ENCODE measurements at regions not wholly inside any gene's neighbourhood (a gene's known extent, or its start where the extent isn't known, plus 50 kb on each side); places are given as distances from the start of the nearest gene placed in this dataset.
A peak's percentile ranks its signal among the peaks of the same experiment; 100 is the strongest.

DNA sequence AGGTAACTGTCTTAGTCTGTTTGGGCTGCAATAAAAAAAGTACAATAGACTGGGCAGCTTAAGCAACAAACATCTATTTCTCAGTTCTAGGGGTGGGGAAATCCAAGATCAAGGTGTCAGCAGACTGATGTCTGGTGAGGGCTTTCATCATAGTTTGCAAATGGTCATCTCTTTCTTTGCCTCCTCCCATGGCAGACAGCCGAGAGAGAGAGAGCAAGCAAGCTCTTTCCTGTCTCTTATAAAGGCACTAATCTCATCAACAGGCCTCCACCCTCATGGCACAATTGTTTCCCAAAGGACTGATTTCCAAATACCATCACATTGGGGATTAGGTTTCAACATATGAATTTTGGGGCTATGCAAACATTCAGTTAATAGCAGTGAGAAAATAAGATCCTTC, 445.6 kb upstream of the FLRT2 start:
- H3K36me3 ChIP-seq (ENCODE audit: control insufficient read depth in 1 of 2, insufficient read depth in 2 of 2, low read depth in 1 of 2, low read length in 2 of 2) = no peaks in the 10 kb centered on the region
- H2AFZ ChIP-seq (ENCODE audit: low read depth, low read length) = no peak overlapping the region
- no peak overlapping the region for H3K23ac ChIP-seq (ENCODE audit: low read length in 2 of 2)
- no peak overlapping the region for H2BK5ac ChIP-seq (ENCODE audit: low read depth, low read length, poor library complexity, severe bottlenecking)
- 56% methylated on average over 1 of the region's 1 CpG for WGBS
- H4K8ac ChIP-seq (ENCODE audit: low read length) = no peak overlapping the region
- H3K27ac ChIP-seq (ENCODE audit: low read length, poor library complexity, severe bottlenecking) = no peak overlapping the region
- H3K14ac ChIP-seq (ENCODE audit: low read length in 2 of 2) = no peak overlapping the region
- H2BK120ac ChIP-seq (ENCODE audit: low read depth, low read length) = no peak overlapping the region
- no peaks in the 10 kb centered on the region for H3K4me1 ChIP-seq (ENCODE audit: control insufficient read depth, insufficient read depth, low read depth, low read length)
- H2AK5ac ChIP-seq (ENCODE audit: low read length, severe bottlenecking) = peak overlapping the region; percentile 63
- no peak for DNase-seq
- no peak overlapping the region for H3K4me3 ChIP-seq (ENCODE audit: insufficient read depth in 1 of 2, low read depth in 1 of 2, low read length in 2 of 2)
- no peak overlapping the region for H3K18ac ChIP-seq (ENCODE audit: low read depth in 1 of 2, low read length in 2 of 2)
- H2BK15ac ChIP-seq (ENCODE audit: low read depth, poor library complexity, severe bottlenecking) = no peak overlapping the region
- no peak overlapping the region for H3K9ac ChIP-seq (ENCODE audit: low read length)
- H3K4me2 ChIP-seq (ENCODE audit: low read length, poor library complexity, severe bottlenecking) = no peak overlapping the region
- no peaks in the 10 kb centered on the region for H3K27me3 ChIP-seq (ENCODE audit: control insufficient read depth in 1 of 2, insufficient read depth in 1 of 2, low read length in 2 of 2)
- no peak overlapping the region for H3K4ac ChIP-seq (ENCODE audit: low read depth in 1 of 2, low read length in 2 of 2)
- no peak overlapping the region for H2BK12ac ChIP-seq (ENCODE audit: low read length in 2 of 2)
- H3K9me3 ChIP-seq (ENCODE audit: control insufficient read depth, low read length) = no peaks in the 10 kb centered on the region
- H3K79me1 ChIP-seq (replicated peaks; ENCODE audit: low read length, poor library complexity, severe bottlenecking) = no peaks in the 10 kb centered on the region
- H4K91ac ChIP-seq (ENCODE audit: low read length) = no peak overlapping the region

GRCh38 chr14:85085981-85086380, 444.0 kb upstream of the FLRT2 start:
- no peaks in the 10 kb centered on the region for H3K4me1 ChIP-seq (ENCODE audit: control insufficient read depth, insufficient read depth, low read depth, low read length)
- no peak overlapping the region for H2BK15ac ChIP-seq (ENCODE audit: low read depth, poor library complexity, severe bottlenecking)
- H2AFZ ChIP-seq (ENCODE audit: low read depth, low read length) = no peak overlapping the region
- no peak overlapping the region for H3K23ac ChIP-seq (ENCODE audit: low read length in 2 of 2)
- no peak overlapping the region for H4K91ac ChIP-seq (ENCODE audit: low read length)
- no peak overlapping the region for H2BK12ac ChIP-seq (ENCODE audit: low read length in 2 of 2)
- H3K4me3 ChIP-seq (ENCODE audit: insufficient read depth in 1 of 2, low read depth in 1 of 2, low read length in 2 of 2) = no peak overlapping the region
- H3K9ac ChIP-seq (ENCODE audit: low read length) = no peak overlapping the region
- no peaks in the 10 kb centered on the region for H3K36me3 ChIP-seq (ENCODE audit: control insufficient read depth in 1 of 2, insufficient read depth in 2 of 2, low read depth in 1 of 2, low read length in 2 of 2)
- H3K4ac ChIP-seq (ENCODE audit: low read depth in 1 of 2, low read length in 2 of 2) = no peak overlapping the region
- no peak overlapping the region for H3K4me2 ChIP-seq (ENCODE audit: low read length, poor library complexity, severe bottlenecking)
- H2BK5ac ChIP-seq (ENCODE audit: low read depth, low read length, poor library complexity, severe bottlenecking) = peak overlapping the region; percentile 3
- peak overlapping the region; percentile 84 for H3K27ac ChIP-seq (ENCODE audit: low read length, poor library complexity, severe bottlenecking)
- no peaks in the 10 kb centered on the region for H3K9me3 ChIP-seq (ENCODE audit: control insufficient read depth, low read length)
- H3K18ac ChIP-seq (ENCODE audit: low read depth in 1 of 2, low read length in 2 of 2) = no peak overlapping the region
- no peak overlapping the region for H2BK120ac ChIP-seq (ENCODE audit: low read depth, low read length)
- no peaks in the 10 kb centered on the region for H3K79me1 ChIP-seq (replicated peaks; ENCODE audit: low read length, poor library complexity, severe bottlenecking)
- no peak overlapping the region for H4K8ac ChIP-seq (ENCODE audit: low read length)
- H3K14ac ChIP-seq (ENCODE audit: low read length in 2 of 2) = no peak overlapping the region
- H3K27me3 ChIP-seq (ENCODE audit: control insufficient read depth in 1 of 2, insufficient read depth in 1 of 2, low read length in 2 of 2) = no peaks in the 10 kb centered on the region
- H2AK5ac ChIP-seq (ENCODE audit: low read length, severe bottlenecking) = no peak overlapping the region
- no peak for DNase-seq

- Histone ChIP-seq H3K27ac (ENCODE audit: low read length, poor library complexity, severe bottlenecking) (peak overlapping the region; percentile 74), H4K8ac (ENCODE audit: low read length) (no peak overlapping the region), H3K4me1 (ENCODE audit: control insufficient read depth, insufficient read depth, low read depth, low read length) (no peaks in the 10 kb centered on the region), H2AK5ac (ENCODE audit: low read length, severe bottlenecking) (no peak overlapping the region), H3K18ac (ENCODE audit: low read depth in 1 of 2, low read length in 2 of 2) (no peak overlapping the region), H3K4me2 (ENCODE audit: low read length, poor library complexity, severe bottlenecking) (no peak overlapping the region), H3K9me3 (ENCODE audit: control insufficient read depth, low read length) (no peaks in the 10 kb centered on the region), H3K4me3 (ENCODE audit: insufficient read depth in 1 of 2, low read depth in 1 of 2, low read length in 2 of 2) (no peak overlapping the region), H3K14ac (ENCODE audit: low read length in 2 of 2) (no peak overlapping the region), H3K9ac (ENCODE audit: low read length) (peak overlapping the region; percentile 72), H3K23ac (ENCODE audit: low read length in 2 of 2) (no peak overlapping the region), H3K79me1 (replicated peaks; ENCODE audit: low read length, poor library complexity, severe bottlenecking) (no peaks in the 10 kb centered on the region), H2BK12ac (ENCODE audit: low read length in 2 of 2) (no peak overlapping the region), H4K91ac (ENCODE audit: low read length) (no peak overlapping the region), H2AFZ (ENCODE audit: low read depth, low read length) (no peak overlapping the region), H2BK120ac (ENCODE audit: low read depth, low read length) (no peak overlapping the region), H3K36me3 (ENCODE audit: control insufficient read depth in 1 of 2, insufficient read depth in 2 of 2, low read depth in 1 of 2, low read length in 2 of 2) (no peaks in the 10 kb centered on the region), H3K4ac (ENCODE audit: low read depth in 1 of 2, low read length in 2 of 2) (no peak overlapping the region), H3K27me3 (ENCODE audit: control insufficient read depth in 1 of 2, insufficient read depth in 1 of 2, low read length in 2 of 2) (no peaks in the 10 kb centered on the region), H2BK15ac (ENCODE audit: low read depth, poor library complexity, severe bottlenecking) (no peak overlapping the region), H2BK5ac (ENCODE audit: low read depth, low read length, poor library complexity, severe bottlenecking) (no peak overlapping the region)
- 79% methylated on average over 2 of the region's 2 CpGs for WGBS
- DNase-seq = no peak
Observed at GRCh38 chr14:85087201-85087600, 442.7 kb upstream of the FLRT2 start.

DNA sequence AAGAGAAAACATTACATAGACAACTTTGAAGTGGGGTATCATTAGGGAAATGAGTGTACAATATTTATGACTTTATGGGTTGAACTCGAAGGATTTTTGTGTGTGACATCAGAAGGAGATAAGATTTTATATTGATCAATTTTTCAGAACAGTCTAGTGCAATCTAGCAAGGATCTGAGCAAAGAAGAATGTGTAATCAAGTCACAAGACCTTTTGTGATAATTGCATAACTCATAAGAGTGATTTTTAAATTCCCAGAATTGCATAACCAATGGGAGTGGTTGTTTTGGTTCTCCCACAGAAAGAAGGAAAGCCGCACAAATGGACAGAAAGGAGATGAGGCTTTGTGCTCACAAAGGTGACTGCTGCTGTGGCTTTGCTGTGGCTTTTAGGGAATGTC, 441.8 kb upstream of the FLRT2 start:
- H3K9ac ChIP-seq (ENCODE audit: low read length) = peak overlapping the region; percentile 72
- H4K91ac ChIP-seq (ENCODE audit: low read length) = no peak overlapping the region
- no peak overlapping the region for H3K4me2 ChIP-seq (ENCODE audit: low read length, poor library complexity, severe bottlenecking)
- no peak overlapping the region for H2AFZ ChIP-seq (ENCODE audit: low read depth, low read length)
- H3K79me1 ChIP-seq (replicated peaks; ENCODE audit: low read length, poor library complexity, severe bottlenecking) = no peaks in the 10 kb centered on the region
- H3K27ac ChIP-seq (ENCODE audit: low read length, poor library complexity, severe bottlenecking) = no peak overlapping the region
- H2BK5ac ChIP-seq (ENCODE audit: low read depth, low read length, poor library complexity, severe bottlenecking) = no peak overlapping the region
- no peaks in the 10 kb centered on the region for H3K4me1 ChIP-seq (ENCODE audit: control insufficient read depth, insufficient read depth, low read depth, low read length)
- no peak overlapping the region for H4K8ac ChIP-seq (ENCODE audit: low read length)
- no peak overlapping the region for H2BK15ac ChIP-seq (ENCODE audit: low read depth, poor library complexity, severe bottlenecking)
- H3K36me3 ChIP-seq (ENCODE audit: control insufficient read depth in 1 of 2, insufficient read depth in 2 of 2, low read depth in 1 of 2, low read length in 2 of 2) = no peaks in the 10 kb centered on the region
- no peaks in the 10 kb centered on the region for H3K9me3 ChIP-seq (ENCODE audit: control insufficient read depth, low read length)
- no peak overlapping the region for H3K4ac ChIP-seq (ENCODE audit: low read depth in 1 of 2, low read length in 2 of 2)
- no peak overlapping the region for H3K14ac ChIP-seq (ENCODE audit: low read length in 2 of 2)
- no peak overlapping the region for H3K23ac ChIP-seq (ENCODE audit: low read length in 2 of 2)
- 69% methylated on average over 2 of the region's 2 CpGs for WGBS
- H2BK120ac ChIP-seq (ENCODE audit: low read depth, low read length) = no peak overlapping the region
- no peak overlapping the region for H3K18ac ChIP-seq (ENCODE audit: low read depth in 1 of 2, low read length in 2 of 2)
- peak overlapping the region in 1 of 2 experiments; percentile 18 for H2BK12ac ChIP-seq (ENCODE audit: low read length in 2 of 2)
- peak; percentile 37 for DNase-seq
- peak overlapping the region; percentile 91 for H2AK5ac ChIP-seq (ENCODE audit: low read length, severe bottlenecking)
- H3K27me3 ChIP-seq (ENCODE audit: control insufficient read depth in 1 of 2, insufficient read depth in 1 of 2, low read length in 2 of 2) = no peaks in the 10 kb centered on the region
- no peak overlapping the region for H3K4me3 ChIP-seq (ENCODE audit: insufficient read depth in 1 of 2, low read depth in 1 of 2, low read length in 2 of 2)
